GM12878 (cell line): ENCODE measurements at regions not wholly inside any gene's neighbourhood (a gene's known extent, or its start where the extent isn't known, plus 50 kb on each side); places are given as distances from the start of the nearest gene placed in this dataset.

Source experiments
- ATAC-seq: fragments of 200-7000 bp; cut with Tn5 transposase; 3 replicates; pipeline ENCODE4 v1.9.1; 2020; ENCODE audit warnings: mild to moderate bottlenecking, moderate library complexity
- BruUV-seq: library from RNA; stranded (reverse); fragments of 400-500 nt; replicated peaks from 2 replicates; lab custom pipeline; 2021; lab: Mats Ljungman, UMichigan
- CTCF ChIA-PET: fragments of 300-600 bp; sonication (Branson Sonifier 250); formaldehyde crosslinking; extraction: SDS; loops from one replicate; lab custom pipeline; 2021; ENCODE audit warnings: inconsistent platforms; lab: Yijun Ruan, JAX
- POLR2A ChIA-PET: fragments of 350-600 bp; formaldehyde crosslinking; extraction: SDS; loops from one replicate; lab custom pipeline; 2021; ENCODE audit warnings: inconsistent platforms; lab: Charles Lee
- RAD21 ChIA-PET: fragments of 300-600 bp; sonication (Branson Sonifier 250); formaldehyde crosslinking; loops from one replicate; lab custom pipeline; 2023; ENCODE audit warnings: antibody characterized with exemption; ENCODE audit not compliant: unreplicated experiment; lab: Charles Lee
- SMC1A ChIA-PET: fragments of 300-600 bp; sonication (Branson Sonifier 250); formaldehyde crosslinking; loops from one replicate; lab custom pipeline; 2023; ENCODE audit not compliant: unreplicated experiment, uncharacterized antibody; lab: Charles Lee
- DNase-seq: peaks from one replicate; pipeline ENCODE4 v3.0.0-alpha.2; 2011; ENCODE audit warnings: low read depth, low spot score
- FAIRE-seq: peaks from 3 replicates; lab custom pipeline; 2011; peaks lifted over from hg19 to GRCh38; lab: Jason Lieb, UNC
- H2AFZ ChIP-seq: 2 replicates; pipeline ENCODE4 v1.6.0; 2011; ENCODE audit warnings: low read depth, low read length, control low read depth; ENCODE audit not compliant: control insufficient read depth
- H3K27ac ChIP-seq: 2 replicates; pipeline ENCODE4 v1.5.1; 2011; ENCODE audit warnings: control low read depth; ENCODE audit not compliant: control insufficient read depth, insufficient read depth
- H3K27me3 ChIP-seq, 2 experiments: replicated peaks in 1 of 2; 2 replicates each; pipeline versions ENCODE4 v1.6.0 to v1.6.1; 2011; ENCODE audit warnings: low read length in 1 of 2; ENCODE audit not compliant: control insufficient read depth in 2 of 2, insufficient read depth in 2 of 2
- H3K36me3 ChIP-seq, 2 experiments: 2 replicates each; pipeline ENCODE4 v1.5.1; 2011; ENCODE audit warnings: low read length in 1 of 2; ENCODE audit not compliant: control insufficient read depth in 2 of 2, insufficient read depth in 2 of 2
- H3K4me1 ChIP-seq: 2 replicates; pipeline ENCODE4 v1.6.1; 2011; ENCODE audit warnings: mild to moderate bottlenecking, low read length, moderate library complexity, mixed read lengths; ENCODE audit not compliant: control insufficient read depth, insufficient read depth
- H3K4me2 ChIP-seq: 2 replicates; pipeline ENCODE4 v1.6.0; 2011; ENCODE audit warnings: control low read depth; ENCODE audit not compliant: control insufficient read depth, insufficient read depth
- H3K4me3 ChIP-seq: fragments of 200-600 bp; sonication (generic); 2 replicates; pipeline ENCODE4 v1.5.1; 2016
- H3K79me2 ChIP-seq: 2 replicates; pipeline ENCODE4 v1.6.0; 2011; ENCODE audit warnings: low read length; ENCODE audit not compliant: control insufficient read depth, insufficient read depth
- H3K9ac ChIP-seq: 2 replicates; pipeline ENCODE4 v1.8.0; 2011; ENCODE audit warnings: low read length, control low read depth, mixed read lengths; ENCODE audit not compliant: control insufficient read depth, insufficient read depth
- H3K9me3 ChIP-seq: replicated peaks from 3 replicates; pipeline ENCODE4 v1.5.1; 2011; ENCODE audit warnings: mild to moderate bottlenecking, low read length; ENCODE audit not compliant: control insufficient read depth, insufficient read depth
- H4K20me1 ChIP-seq: 2 replicates; pipeline ENCODE4 v1.6.0; 2011; ENCODE audit not compliant: control insufficient read depth, insufficient read depth
- CHD2 ChIP-seq: IDR thresholded peaks from 2 replicates; pipeline ENCODE4 v1.6.1; 2011; ENCODE audit warnings: low read depth, low read length, improper control_type of control experiment, borderline replicate concordance
- FOXK2 ChIP-seq: fragments of 450-650 bp; IDR thresholded peaks from 2 replicates; pipeline ENCODE4 v1.6.1; 2017; ENCODE audit warnings: mild to moderate bottlenecking, moderate library complexity
- MEF2A ChIP-seq: IDR thresholded peaks from 2 replicates; pipeline ENCODE4 v1.6.1; 2011; ENCODE audit warnings: low read depth, mild to moderate bottlenecking, low read length, moderate library complexity; ENCODE audit not compliant: insufficient read depth
- NR2C1 ChIP-seq: fragments of 450-650 bp; IDR thresholded peaks from 2 replicates; pipeline ENCODE4 v1.6.1; 2017; ENCODE audit warnings: antibody characterized with exemption, mild to moderate bottlenecking, moderate library complexity
- POLR2AphosphoS2 ChIP-seq: IDR thresholded peaks from 2 replicates; pipeline ENCODE4 v1.6.1; 2011; ENCODE audit warnings: low read depth, mild to moderate bottlenecking, low read length, improper control_type of control experiment, moderate library complexity
- RB1 ChIP-seq: fragments of 450-650 bp; formaldehyde crosslinking; IDR thresholded peaks from 2 replicates; pipeline ENCODE4 v1.6.1; 2017; ENCODE audit warnings: mild to moderate bottlenecking, borderline replicate concordance
- RELB ChIP-seq: fragments of 450-650 bp; IDR thresholded peaks from 2 replicates; pipeline ENCODE4 v1.6.1; 2017; ENCODE audit warnings: low read depth, mild to moderate bottlenecking, moderate library complexity
- REST ChIP-seq: IDR thresholded peaks from 2 replicates; pipeline ENCODE4 v1.6.1; 2012; ENCODE audit warnings: mild to moderate bottlenecking, low read depth, low read length
- RFX5 ChIP-seq: IDR thresholded peaks from 2 replicates; pipeline ENCODE4 v1.6.1; 2011; ENCODE audit warnings: low read depth, low read length, improper control_type of control experiment
- SMAD5 ChIP-seq: IDR thresholded peaks from 2 replicates; pipeline ENCODE4 v1.6.1; 2016; ENCODE audit warnings: antibody characterized with exemption, low read depth
- SREBF1 ChIP-seq: IDR thresholded peaks from 2 replicates; pipeline ENCODE4 v1.6.1; 2012; ENCODE audit warnings: mild to moderate bottlenecking, low read length
- WRNIP1 ChIP-seq: IDR thresholded peaks from 2 replicates; pipeline ENCODE4 v1.6.1; 2011; ENCODE audit warnings: low read depth, low read length, improper control_type of control experiment, borderline replicate concordance
- ZSCAN29 ChIP-seq: fragments of 450-650 bp; IDR thresholded peaks from 2 replicates; pipeline ENCODE4 v1.6.1; 2017; ENCODE audit warnings: mild to moderate bottlenecking, moderate library complexity
- ZZZ3 ChIP-seq: IDR thresholded peaks from 2 replicates; pipeline ENCODE4 v1.6.1; 2011; ENCODE audit warnings: low read depth; ENCODE audit not compliant: control insufficient read depth, insufficient read length
- WGBS: methylation state at CpG from one replicate; pipeline ENCODE4 v1.1.6; 2016; ENCODE audit warnings: low lambda C conversion rate; ENCODE audit not compliant: insufficient replicate concordance, insufficient coverage; ENCODE audit errors: missing lambda C conversion rate; 5-methylcytosine and 5-hydroxymethylcytosine counted together
- in situ Hi-C: fragments of 300-500 bp; cut with MboI; formaldehyde crosslinking; loops from 9 replicates; pipeline ENCODE4 v1.14.3; 2018; ENCODE audit warnings: mixed read lengths
- intact Hi-C: fragments of 100-400 bp; cut with micrococcal nuclease; formaldehyde crosslinking; loops from one replicate; pipeline ENCODE4 v1.14.2; 2022; ENCODE audit not compliant: unreplicated experiment
- TF ChIP-seq, protein P1 (sequence below): fragments of 450-650 bp; IDR thresholded peaks from 2 replicates; pipeline ENCODE4 v1.6.1; 2016; ENCODE audit warnings: mild to moderate bottlenecking

- FAIRE-seq, result no peak
- no peaks in the 10 kb centered on the region for H3K4me1 ChIP-seq
- H3K27me3 ChIP-seq, result no peaks in the 10 kb centered on the region; a peak in 1 of 4 replicates
- POLR2A ChIA-PET, result no interaction called here
- no peak overlapping the region for H3K4me3 ChIP-seq
- BruUV-seq, result no TSS peak
- CTCF ChIA-PET, result no interaction called here
- no peaks in the 10 kb centered on the region for H4K20me1 ChIP-seq
- H3K9ac ChIP-seq, result no peak overlapping the region
- no peak for ATAC-seq
- no peaks in the 10 kb centered on the region for H3K36me3 ChIP-seq
- RAD21 ChIA-PET, result no interaction called here
- H3K9me3 ChIP-seq, result no peaks in the 10 kb centered on the region; the same call in 2 of the 3 replicates
- no peak overlapping the region for H3K27ac ChIP-seq
- no peak overlapping the region for H3K4me2 ChIP-seq
- no peak for DNase-seq
- WGBS, result 6% methylated on average over 5 of the region's 5 CpGs
- no peaks in the 10 kb centered on the region for H3K79me2 ChIP-seq
- intact Hi-C loops, result no loop called here
- SMC1A ChIA-PET, result no interaction called here
- no peak overlapping the region for H2AFZ ChIP-seq
- in situ Hi-C loops, result no loop called here
- TF ChIP-seq MEF2A, result no peak
- TF ChIP-seq, protein P1, sequence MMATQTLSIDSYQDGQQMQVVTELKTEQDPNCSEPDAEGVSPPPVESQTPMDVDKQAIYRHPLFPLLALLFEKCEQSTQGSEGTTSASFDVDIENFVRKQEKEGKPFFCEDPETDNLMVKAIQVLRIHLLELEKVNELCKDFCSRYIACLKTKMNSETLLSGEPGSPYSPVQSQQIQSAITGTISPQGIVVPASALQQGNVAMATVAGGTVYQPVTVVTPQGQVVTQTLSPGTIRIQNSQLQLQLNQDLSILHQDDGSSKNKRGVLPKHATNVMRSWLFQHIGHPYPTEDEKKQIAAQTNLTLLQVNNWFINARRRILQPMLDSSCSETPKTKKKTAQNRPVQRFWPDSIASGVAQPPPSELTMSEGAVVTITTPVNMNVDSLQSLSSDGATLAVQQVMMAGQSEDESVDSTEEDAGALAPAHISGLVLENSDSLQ, result no peak
- TF ChIP-seq FOXK2, result no peak
- TF ChIP-seq CHD2, result no peak
- no peak for TF ChIP-seq ZZZ3
- no peak for TF ChIP-seq SREBF1
- TF ChIP-seq SMAD5, result no peak
- TF ChIP-seq RFX5, result no peak
- no peak for TF ChIP-seq ZSCAN29
- TF ChIP-seq RB1, result no peak
- TF ChIP-seq RELB, result no peak
- TF ChIP-seq POLR2AphosphoS2, result no peak
- no peak for TF ChIP-seq WRNIP1
- no peak for TF ChIP-seq REST
- TF ChIP-seq NR2C1, result no peak
Measured at GRCh38 chr20:20763650-20764049, 51.2 kb upstream of the RALGAPA2 start.
